HG03159 (cell line): ENCODE measurements at regions not wholly inside any gene's neighbourhood (a gene's known extent, or its start where the extent isn't known, plus 50 kb on each side); places are given as distances from the start of the nearest gene placed in this dataset.

Experiments used
- ATAC-seq: cut with Tn5 transposase; IDR thresholded peaks from one replicate; pipeline ENCODE4 v1.9.1; 2021; ENCODE audit warnings: mild to moderate bottlenecking, moderate library complexity; ENCODE audit not compliant: unreplicated experiment

- ATAC-seq: no peak
These were observed 805.5 kb downstream of the BRD1 start for GRCh38 chr22:49021926-49022815.

- no peak for ATAC-seq
These were observed 806.3 kb downstream of the BRD1 start for GRCh38 chr22:49021131-49021925.

DNA sequence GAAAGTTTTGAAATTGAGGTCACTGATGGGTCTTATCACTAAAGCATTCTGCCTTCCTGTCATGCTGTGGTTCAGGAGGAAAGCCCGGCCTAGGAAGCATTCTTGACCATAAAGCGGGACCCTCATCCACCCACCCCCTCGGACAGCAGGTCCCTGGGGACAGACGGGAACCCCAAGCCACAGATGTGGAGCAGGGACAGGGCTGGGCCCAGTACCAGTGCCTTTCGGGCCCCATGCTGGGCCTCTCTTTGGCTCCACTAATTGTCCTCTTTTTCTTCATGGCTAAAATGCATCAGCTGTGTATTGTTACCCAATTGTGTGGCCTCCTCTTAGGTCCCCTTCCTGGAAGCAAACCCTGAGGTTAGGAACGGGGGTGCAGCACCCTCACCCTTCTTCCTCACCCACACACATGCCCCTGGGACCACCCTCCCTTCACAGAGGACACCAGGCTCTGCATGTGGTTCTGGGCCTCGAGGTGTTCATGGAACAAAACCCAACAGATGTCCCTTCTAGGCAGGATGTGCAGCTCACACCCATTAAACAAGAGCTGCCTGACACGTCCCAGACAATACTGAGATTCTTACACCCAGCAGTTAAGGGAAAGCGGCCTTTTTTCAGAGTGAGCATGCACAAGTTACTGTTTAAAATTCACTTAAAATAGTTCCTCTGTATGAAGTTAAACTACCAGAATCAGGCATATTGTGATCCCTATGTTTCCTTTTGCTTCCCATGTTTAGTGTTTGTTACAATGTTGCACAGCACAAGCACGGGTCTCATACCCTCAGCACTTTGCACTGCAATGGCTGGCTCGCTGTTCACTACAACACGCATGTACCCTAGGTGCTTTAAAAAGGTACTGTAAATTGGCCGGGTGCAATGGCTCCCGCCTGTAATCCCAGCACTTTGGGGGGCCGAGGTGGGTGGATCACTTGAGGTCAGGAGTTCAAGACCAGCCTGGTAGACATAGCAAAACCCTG, 807.6 kb downstream of the BRD1 start:
- ATAC-seq: no peak

- no peak for ATAC-seq
These were observed 809.1 kb downstream of the BRD1 start for GRCh38 chr22:49018601-49019000.

DNA sequence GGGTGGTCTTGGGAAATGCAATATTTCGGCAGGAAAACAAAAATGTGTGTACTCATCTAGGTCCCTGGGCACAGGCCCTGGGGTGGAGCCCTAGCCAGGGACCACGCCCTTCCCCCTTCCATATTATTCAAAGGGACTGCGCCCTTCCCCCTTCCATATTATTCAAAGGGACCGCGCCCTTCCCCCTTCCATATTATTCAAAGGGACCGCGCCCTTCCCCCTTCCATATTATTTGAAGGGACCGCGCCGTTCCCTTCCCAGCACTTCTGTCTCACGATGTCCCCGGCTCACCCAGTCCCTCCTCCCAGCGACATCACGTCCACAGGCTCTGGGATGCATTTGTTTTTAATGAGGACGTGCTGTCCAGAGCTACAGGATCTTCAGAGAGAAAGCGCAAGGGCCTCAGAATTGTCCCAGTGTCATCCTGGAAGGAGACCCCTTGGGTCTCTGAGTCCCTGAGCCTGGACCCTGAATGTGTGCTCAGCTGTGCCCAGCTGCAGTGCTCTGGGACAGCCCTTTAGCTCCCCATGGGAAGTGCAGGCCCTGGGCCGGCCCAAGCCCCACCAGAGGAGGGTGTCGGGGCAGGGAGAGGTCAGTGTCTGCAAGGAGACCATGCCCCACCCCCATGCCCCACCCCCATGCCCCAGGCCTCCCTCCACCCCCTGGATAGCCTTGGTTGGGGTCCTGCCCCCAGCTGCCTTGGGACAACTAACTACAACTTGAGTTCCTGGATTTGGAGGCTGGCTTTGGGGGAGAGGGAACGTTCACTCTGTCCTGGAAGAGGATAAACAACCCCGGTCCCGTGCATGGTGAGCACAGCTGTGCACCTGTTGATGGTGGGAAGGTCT, 810.0 kb downstream of the BRD1 start:
- no peak for ATAC-seq

DNA sequence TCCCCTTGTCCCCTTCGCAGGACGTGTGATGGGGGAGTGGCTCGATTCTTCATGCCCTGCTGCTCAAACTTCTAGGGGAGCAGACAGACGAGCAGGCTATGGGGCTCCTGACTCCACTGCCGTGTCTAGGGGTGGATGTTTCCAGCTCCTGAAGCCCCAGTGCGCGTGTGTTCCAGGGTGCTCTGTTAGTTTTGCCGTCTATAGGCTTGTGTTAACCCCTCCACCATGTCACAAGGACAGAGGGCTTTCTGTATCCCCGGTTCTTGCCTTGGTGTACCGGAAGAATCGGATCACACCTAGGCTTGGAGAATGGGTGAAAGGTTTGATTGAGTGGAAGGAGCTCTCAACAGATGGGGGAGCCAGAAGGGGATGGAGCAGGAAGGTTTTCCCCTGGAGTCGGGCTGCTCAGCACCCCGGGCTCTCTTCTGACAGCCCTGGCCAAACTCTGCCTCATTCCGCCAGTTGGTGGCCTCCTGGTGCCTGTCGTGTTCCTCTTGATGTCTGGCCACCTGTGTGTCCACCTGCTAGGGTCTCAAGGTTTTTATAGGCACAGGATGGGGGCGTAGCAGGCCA, 810.7 kb downstream of the BRD1 start:
- no peak for ATAC-seq

GRCh38 chr22:49015993-49016908, 811.4 kb downstream of the BRD1 start:
- ATAC-seq: no peak

DNA sequence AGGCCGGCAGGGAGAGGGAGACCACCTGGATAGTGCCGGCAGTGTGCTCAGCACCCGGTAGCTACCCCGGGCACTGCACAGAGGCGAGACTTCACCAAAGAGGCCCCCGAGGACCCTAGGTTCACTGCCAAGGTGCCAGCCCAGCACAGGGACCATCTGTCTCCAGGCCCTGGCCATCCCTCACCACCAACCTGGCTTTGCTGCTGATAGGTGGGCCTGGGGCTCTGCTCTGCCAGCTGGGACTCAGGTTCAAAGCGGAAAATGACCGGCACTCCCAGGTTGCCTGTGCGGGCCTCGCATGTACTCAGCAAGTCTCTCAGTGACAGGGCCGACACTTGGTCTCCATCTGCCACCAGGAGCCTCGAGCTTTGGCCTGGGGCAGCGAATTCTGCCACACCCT, 812.2 kb downstream of the BRD1 start:
- ATAC-seq: no peak

GRCh38 chr22:49014227-49015201, 813.2 kb downstream of the BRD1 start:
- ATAC-seq: no peak

DNA sequence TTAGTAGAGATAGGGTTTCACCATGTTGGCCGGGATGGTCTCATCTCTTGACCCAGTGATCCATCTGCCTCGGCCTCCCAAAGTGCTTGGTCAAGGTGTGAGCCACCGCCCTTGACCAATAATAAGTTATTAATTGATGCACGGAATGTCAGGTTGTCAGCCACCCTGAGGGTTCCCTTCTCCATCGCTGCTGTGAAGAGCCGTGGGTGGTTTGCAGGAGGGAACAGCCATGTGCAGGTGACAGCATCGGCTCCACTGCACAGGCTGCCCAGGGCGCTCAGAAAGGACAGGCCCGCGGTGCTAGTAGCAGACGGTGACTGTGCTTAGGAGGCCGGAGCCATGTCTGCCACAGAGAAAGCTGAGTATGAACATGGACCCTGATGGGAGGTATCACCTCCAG, 814.0 kb downstream of the BRD1 start:
- ATAC-seq: no peak

DNA sequence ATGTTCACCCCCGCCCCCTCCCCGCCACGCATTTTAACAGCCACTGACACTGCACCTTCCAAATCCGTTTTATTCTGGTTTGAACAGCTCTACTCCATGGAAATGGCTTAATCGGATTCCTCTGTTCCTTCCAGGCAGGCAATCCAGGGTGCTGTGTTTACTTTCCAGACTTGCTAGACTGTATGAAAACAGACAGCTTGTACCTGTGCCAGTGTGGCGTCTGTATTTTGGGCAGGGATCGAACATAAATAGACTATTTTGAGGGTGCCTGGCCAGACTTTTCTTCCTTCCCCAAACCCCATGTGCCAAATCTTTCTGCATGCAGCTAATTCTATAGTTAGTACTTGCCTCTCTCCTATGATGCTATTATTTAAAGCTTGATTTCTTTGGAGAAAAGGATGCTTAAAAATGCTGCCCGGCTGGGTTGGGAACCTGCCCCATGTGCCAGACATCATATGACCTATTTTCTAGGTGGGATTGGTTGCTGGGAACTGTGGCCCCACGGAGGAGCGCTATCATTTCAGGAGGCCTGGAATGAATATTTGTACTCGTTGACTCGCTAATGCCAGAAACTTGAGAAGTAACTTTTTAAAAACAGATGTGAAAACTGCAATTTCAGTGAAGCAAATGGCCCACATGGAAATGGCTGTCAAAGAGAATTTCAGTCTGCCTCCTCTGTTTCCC, 814.8 kb downstream of the BRD1 start:
- no peak for ATAC-seq

DNA sequence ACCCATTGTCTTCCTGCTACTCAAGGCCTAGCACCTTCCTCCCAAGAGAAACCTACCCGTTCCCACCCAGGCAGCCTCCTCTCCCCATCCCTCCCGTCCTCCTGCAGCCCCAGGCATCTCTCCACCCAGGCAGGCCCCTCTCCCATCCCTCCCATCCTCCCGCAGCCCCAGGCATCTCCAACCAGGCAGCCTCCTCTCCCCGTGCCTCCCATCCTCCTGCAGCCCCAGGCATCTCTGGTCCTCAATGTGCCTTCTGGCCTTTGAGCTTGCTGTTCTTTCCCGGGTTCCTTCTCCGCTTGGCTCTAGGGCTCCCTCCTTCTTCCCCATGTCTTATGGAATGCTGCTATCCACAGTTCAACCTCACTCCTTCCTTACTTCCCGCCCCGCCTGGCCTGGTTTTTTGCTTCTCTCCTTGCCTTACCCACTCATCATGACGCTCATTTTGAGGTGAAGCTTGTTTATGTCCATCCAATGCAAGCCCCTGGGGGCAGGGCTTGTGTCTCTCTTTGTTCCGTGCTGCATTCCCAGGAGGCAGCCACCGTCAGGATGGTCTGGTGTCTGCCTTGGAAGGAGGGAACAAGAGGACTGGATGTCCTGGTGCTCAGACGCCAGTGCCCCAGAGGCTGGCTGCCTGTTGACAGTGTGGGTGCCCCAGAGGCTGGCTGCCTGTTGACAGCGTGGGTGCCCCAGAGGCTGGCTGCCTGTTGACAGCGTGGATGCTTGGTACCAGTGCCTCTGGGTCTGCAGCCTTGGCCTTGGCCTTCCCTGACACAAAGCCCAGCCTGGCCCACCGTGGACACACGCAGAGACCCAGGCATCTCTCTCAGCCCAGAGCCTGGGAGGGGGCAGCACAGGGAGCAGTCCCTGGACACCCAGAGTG, 815.7 kb downstream of the BRD1 start:
- no peak for ATAC-seq

DNA sequence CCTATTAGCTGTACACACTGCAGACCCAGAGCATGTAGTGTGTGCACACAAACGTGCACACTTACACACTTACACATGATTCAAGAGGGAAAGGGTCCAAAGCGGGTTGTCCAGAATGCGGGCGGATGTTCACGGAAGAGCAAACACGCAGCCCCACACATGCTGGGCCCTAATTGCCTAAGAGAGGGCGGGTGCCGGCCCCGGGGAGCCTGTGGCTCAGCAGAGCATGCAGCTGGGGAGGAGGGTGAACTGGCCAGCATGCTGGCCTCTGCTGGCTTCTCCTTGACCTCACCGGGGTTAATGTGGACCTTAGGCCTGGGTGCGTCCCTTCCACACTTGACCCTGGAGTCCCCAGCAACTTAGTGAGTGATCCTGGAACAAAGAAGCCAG, 816.3 kb downstream of the BRD1 start:
- ATAC-seq: no peak

DNA sequence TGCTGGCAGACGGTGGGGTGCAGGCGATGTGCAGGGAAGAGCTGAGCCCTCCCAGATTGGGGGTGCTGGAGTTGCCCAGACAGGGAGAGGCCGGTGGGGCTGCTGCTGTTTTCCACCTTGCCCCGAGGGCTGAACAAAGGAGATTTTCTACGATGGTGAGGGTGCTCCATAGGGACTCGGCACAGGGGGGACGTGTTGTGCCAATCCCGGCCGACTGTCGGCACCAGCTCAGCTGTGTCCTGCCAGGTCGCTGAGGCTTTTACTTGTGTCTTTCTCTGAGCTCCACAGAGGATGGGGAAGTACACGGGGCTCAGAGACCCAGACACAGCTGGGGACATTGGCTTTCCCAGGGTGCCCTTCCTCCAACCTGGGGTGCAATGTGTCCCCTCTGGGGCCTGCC, 816.8 kb downstream of the BRD1 start:
- ATAC-seq: no peak

DNA sequence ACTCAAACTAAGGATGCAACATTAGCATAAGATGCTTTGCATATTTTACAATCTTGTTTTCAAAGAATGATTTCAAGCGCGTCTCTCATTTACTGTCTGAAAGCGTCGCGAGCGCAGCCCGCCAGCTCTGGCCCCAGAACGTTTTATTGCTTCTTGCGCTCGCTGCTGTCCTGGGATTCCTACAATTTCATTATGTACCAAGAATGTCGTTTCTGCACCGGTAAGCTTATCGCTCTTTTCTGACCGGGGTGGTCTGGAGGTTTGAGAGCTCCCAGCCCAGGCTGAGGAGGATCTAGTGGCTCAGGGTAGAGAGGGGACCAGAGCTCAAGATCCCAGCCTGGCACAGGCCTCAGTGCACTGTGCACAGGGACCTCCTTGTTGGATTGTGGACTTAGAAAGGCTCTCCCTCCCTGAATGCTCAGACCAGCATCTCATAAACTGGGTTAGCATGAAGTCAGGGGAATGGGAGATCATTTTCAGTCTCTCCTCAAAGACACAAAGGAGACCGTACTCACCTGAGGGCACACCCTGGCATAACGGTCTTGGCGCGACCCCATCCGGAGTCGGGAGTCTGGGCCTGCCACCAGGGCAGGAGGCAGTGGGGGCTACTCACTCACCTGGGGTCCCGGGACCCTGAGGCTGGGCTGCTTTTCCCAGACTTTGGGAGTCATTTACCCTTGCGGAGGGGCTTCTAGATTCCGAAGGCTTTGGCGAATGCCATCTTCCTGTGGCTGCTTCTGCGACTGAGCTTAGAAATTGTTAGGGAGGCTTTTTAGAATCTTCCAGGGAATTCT, 817.4 kb downstream of the BRD1 start:
- no peak for ATAC-seq
